Keratinocyte (primary cell): ENCODE measurements at regions not wholly inside any gene's neighbourhood (a gene's known extent, or its start where the extent isn't known, plus 50 kb on each side); places are given as distances from the start of the nearest gene placed in this dataset.

Source experiments
- DNase-seq: peaks from one replicate; pipeline ENCODE4 v3.0.0-alpha.2; 2011; ENCODE audit warnings: low read depth, missing footprints, low spot score
- FAIRE-seq: peaks from 2 replicates; lab custom pipeline; 2011; peaks lifted over from hg19 to GRCh38; lab: Jason Lieb, UNC
- H2AFZ ChIP-seq: 2 replicates; pipeline ENCODE4 v1.6.0; 2012; ENCODE audit warnings: low read length, control low read depth, inconsistent platforms; ENCODE audit not compliant: control insufficient read depth
- H3K27ac ChIP-seq: 2 replicates; pipeline ENCODE4 v1.5.1; 2011; ENCODE audit warnings: low read length; ENCODE audit not compliant: control insufficient read depth, insufficient read depth
- H3K27me3 ChIP-seq: 3 replicates; pipeline ENCODE4 v1.6.0; 2011; ENCODE audit warnings: low read length; ENCODE audit not compliant: control insufficient read depth, insufficient read depth; ENCODE audit errors: extremely low read depth
- H3K36me3 ChIP-seq, 2 experiments: 2 replicates in 1 of 2; 3 replicates in 1 of 2; pipeline ENCODE4 v1.5.1; 2011; ENCODE audit warnings: low read length in 2 of 2, mild to moderate bottlenecking in 1 of 2; ENCODE audit not compliant: control insufficient read depth in 2 of 2, insufficient read depth in 2 of 2; ENCODE audit errors: extremely low read depth in 1 of 2
- H3K4me1 ChIP-seq: 3 replicates; pipeline ENCODE4 v1.5.1; 2011; ENCODE audit warnings: low read length; ENCODE audit not compliant: control insufficient read depth, insufficient read depth; ENCODE audit errors: extremely low read depth
- H3K4me2 ChIP-seq: 3 replicates; pipeline ENCODE4 v1.6.0; 2011; ENCODE audit warnings: low read depth, low read length; ENCODE audit not compliant: control insufficient read depth, insufficient read depth; ENCODE audit errors: extremely low read depth
- H3K4me3 ChIP-seq, 3 experiments: fragments of 200-600 bp in 1 of 3; sonication (generic) in 1 of 3; 2 replicates in 2 of 3; 3 replicates in 1 of 3; pipeline ENCODE4 v1.5.1; 2011 to 2016; ENCODE audit warnings: low read length in 3 of 3, mild to moderate bottlenecking in 3 of 3, control low read depth in 2 of 3, inconsistent platforms in 1 of 3, low read depth in 1 of 3, mixed read lengths in 1 of 3, mixed run types in 1 of 3, moderate library complexity in 1 of 3; ENCODE audit not compliant: control insufficient read depth in 2 of 3, insufficient read depth in 2 of 3; ENCODE audit errors: extremely low read depth in 1 of 3
- H3K79me2 ChIP-seq: 2 replicates; pipeline ENCODE4 v1.6.0; 2012; ENCODE audit warnings: low read length; ENCODE audit not compliant: control insufficient read depth, insufficient read depth
- H3K9ac ChIP-seq: 3 replicates; pipeline ENCODE4 v1.6.0; 2011; ENCODE audit warnings: low read length; ENCODE audit not compliant: control insufficient read depth, insufficient read depth; ENCODE audit errors: extremely low read depth
- H3K9me1 ChIP-seq: 3 replicates; pipeline ENCODE4 v1.6.0; 2011; ENCODE audit warnings: low read length; ENCODE audit not compliant: control insufficient read depth, insufficient read depth; ENCODE audit errors: extremely low read depth
- H3K9me3 ChIP-seq: 2 replicates; pipeline ENCODE4 v1.5.1; 2012; ENCODE audit warnings: low read depth, low read length; ENCODE audit not compliant: control insufficient read depth
- H4K20me1 ChIP-seq: 3 replicates; pipeline ENCODE4 v1.6.0; 2011; ENCODE audit warnings: low read length; ENCODE audit not compliant: control insufficient read depth, insufficient read depth; ENCODE audit errors: extremely low read depth
- EZH2 ChIP-seq: IDR thresholded peaks from one replicate; pipeline ENCODE4 v1.6.1; 2012; ENCODE audit warnings: inconsistent platforms, mild to moderate bottlenecking, low read length, moderate library complexity
- dilution Hi-C: fragments of 300-500 bp; cut with MboI; formaldehyde crosslinking; loops from one replicate; pipeline ENCODE4 v1.7.0; 2020; ENCODE audit warnings: low sequenced_read_pairs; ENCODE audit not compliant: extremely low pct_ligation_motif_present
- TF ChIP-seq, protein P1 (sequence below), 3 experiments: IDR thresholded peaks in 1 of 3; conservative IDR thresholded peaks in 1 of 3; optimal IDR thresholded peaks in 1 of 3; 2 replicates in 2 of 3; 3 replicates in 1 of 3; pipeline versions ENCODE3 to v1.5.1; 2011; ENCODE audit warnings: low read length in 3 of 3, mild to moderate bottlenecking in 3 of 3, moderate library complexity in 2 of 3, control low read depth in 1 of 3, inconsistent platforms in 1 of 3; ENCODE audit not compliant: insufficient read depth in 2 of 3; ENCODE audit errors: extremely low read depth in 1 of 3

DNA sequence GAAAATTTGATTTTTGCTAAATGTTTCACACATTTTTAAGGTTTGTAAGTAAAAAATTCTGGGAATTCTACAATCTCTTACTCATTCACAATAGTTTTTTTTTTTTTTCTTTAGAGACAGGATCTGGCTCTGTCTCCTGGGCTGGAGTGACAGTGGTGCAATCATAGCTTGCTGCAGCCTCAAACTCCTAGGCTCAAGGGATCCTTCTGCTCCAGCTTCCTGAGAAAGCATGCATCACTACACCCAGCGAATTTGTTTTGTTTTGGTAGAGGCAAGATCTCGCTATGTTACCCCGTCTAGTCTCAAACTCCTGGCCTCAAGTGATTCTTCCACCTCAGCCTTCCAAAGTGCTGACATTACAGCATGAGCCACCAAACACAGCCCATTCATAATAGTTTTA is 232.8 kb downstream of the GJA1 start:
- Histone ChIP-seq H3K27me3 (no peaks in the 10 kb centered on the region), H3K9ac (no peak overlapping the region), H2AFZ (no peak overlapping the region), H3K4me2 (no peak overlapping the region), H3K9me3 (no peaks in the 10 kb centered on the region), H3K27ac (no peak overlapping the region), H3K79me2 (no peaks in the 10 kb centered on the region), H3K9me1 (no peaks in the 10 kb centered on the region), H3K36me3 (no peaks in the 10 kb centered on the region), H3K4me3 (no peak overlapping the region), H4K20me1 (no peaks in the 10 kb centered on the region), H3K4me1 (peaks cover 5% of the 10 kb centered on the region)
- dilution Hi-C loops = no loop called here
- no peak for DNase-seq
- TF ChIP-seq, protein P1, sequence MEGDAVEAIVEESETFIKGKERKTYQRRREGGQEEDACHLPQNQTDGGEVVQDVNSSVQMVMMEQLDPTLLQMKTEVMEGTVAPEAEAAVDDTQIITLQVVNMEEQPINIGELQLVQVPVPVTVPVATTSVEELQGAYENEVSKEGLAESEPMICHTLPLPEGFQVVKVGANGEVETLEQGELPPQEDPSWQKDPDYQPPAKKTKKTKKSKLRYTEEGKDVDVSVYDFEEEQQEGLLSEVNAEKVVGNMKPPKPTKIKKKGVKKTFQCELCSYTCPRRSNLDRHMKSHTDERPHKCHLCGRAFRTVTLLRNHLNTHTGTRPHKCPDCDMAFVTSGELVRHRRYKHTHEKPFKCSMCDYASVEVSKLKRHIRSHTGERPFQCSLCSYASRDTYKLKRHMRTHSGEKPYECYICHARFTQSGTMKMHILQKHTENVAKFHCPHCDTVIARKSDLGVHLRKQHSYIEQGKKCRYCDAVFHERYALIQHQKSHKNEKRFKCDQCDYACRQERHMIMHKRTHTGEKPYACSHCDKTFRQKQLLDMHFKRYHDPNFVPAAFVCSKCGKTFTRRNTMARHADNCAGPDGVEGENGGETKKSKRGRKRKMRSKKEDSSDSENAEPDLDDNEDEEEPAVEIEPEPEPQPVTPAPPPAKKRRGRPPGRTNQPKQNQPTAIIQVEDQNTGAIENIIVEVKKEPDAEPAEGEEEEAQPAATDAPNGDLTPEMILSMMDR (optimal IDR thresholded peaks at IDR 0.05 in 1 of 3, IDR thresholded peaks at IDR 0.05 in 1 of 3, conservative IDR thresholded peaks at IDR 0.05 in 1 of 3; ENCODE audit: extremely low read depth in 1 of 3, insufficient read depth in 2 of 3, low read length in 3 of 3) = no peak
- TF ChIP-seq EZH2 = no peak
- FAIRE-seq = no peak

DNA sequence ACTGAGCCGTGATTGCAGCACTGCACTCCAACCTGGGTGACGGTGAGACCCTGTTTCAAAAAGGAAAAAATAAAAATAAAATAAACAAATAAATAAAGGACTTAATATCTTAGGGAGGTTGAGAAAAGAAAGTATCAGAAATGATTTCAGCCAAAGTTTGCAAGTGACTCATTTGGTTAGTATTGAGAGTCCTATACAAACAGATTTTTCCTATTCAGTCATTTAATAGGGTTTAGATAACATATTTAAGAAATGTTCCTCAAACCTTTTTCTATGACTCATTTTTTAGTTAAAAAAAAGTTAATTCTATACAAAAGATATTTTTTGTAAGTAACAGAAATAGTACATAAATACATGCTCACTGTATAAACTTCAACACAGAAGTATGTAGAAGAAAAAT is 235.1 kb downstream of the GJA1 start:
- dilution Hi-C loops = no loop called here
- no peak overlapping the region for H2AFZ ChIP-seq
- FAIRE-seq (no peak), DNase-seq (no peak)
- no peak overlapping the region for H3K4me3 ChIP-seq
- no peaks in the 10 kb centered on the region for H3K79me2 ChIP-seq
- TF ChIP-seq EZH2 = no peak
- TF ChIP-seq, protein P1 (optimal IDR thresholded peaks at IDR 0.05 in 1 of 3, IDR thresholded peaks at IDR 0.05 in 1 of 3, conservative IDR thresholded peaks at IDR 0.05 in 1 of 3; ENCODE audit: extremely low read depth in 1 of 3, insufficient read depth in 2 of 3, low read length in 3 of 3) = no peak
- H3K36me3 ChIP-seq = no peaks in the 10 kb centered on the region
- no peak overlapping the region for H3K4me2 ChIP-seq
- no peak overlapping the region for H3K9ac ChIP-seq
- no peaks in the 10 kb centered on the region for H3K9me3 ChIP-seq
- H4K20me1 ChIP-seq = no peaks in the 10 kb centered on the region
- H3K27ac ChIP-seq = no peak overlapping the region
- H3K4me1 ChIP-seq = peaks cover 5% of the 10 kb centered on the region
- no peaks in the 10 kb centered on the region for H3K27me3 ChIP-seq
- H3K9me1 ChIP-seq = no peaks in the 10 kb centered on the region
